IMR-90 (cell line): ENCODE measurements at regions not wholly inside any gene's neighbourhood (a gene's known extent, or its start where the extent isn't known, plus 50 kb on each side); places are given as distances from the start of the nearest gene placed in this dataset.

Experiments
- ATAC-seq: fragments of 200-7000 bp; cut with Tn5 transposase; 2 replicates; pipeline ENCODE4 v1.9.1; 2020; ENCODE audit warnings: low read depth, mild to moderate bottlenecking, moderate library complexity
- BruUV-seq: library from RNA; stranded (reverse); fragments of 400-500 nt; replicated peaks from 2 replicates; lab custom pipeline; 2021; lab: Mats Ljungman, UMichigan
- CTCF ChIA-PET: fragments of 300-600 bp; formaldehyde crosslinking; extraction: SDS; loops from one replicate; lab custom pipeline; 2021; ENCODE audit warnings: antibody characterized with exemption; lab: Yijun Ruan, JAX
- POLR2A ChIA-PET: fragments of 300-600 bp; sonication (Branson Sonifier 250); formaldehyde crosslinking; loops from one replicate; lab custom pipeline; 2022; ENCODE audit warnings: antibody characterized with exemption; ENCODE audit not compliant: unreplicated experiment; lab: Charles Lee
- DNase-seq: peaks from one replicate; pipeline ENCODE4 v3.0.0; 2013
- H2AFZ ChIP-seq: replicated peaks from 2 replicates; pipeline ENCODE3; 2013; ENCODE audit warnings: low read length, mild to moderate bottlenecking; ENCODE audit not compliant: poor library complexity
- H2AK5ac ChIP-seq: 2 replicates; pipeline ENCODE4 v1.6.1; 2013; ENCODE audit warnings: low read depth, low read length, inconsistent platforms
- H2AK9ac ChIP-seq: replicated peaks from 2 replicates; pipeline ENCODE3; 2013; ENCODE audit warnings: mild to moderate bottlenecking, low read depth, low read length, moderate library complexity; ENCODE audit not compliant: poor library complexity
- H2BK120ac ChIP-seq: 2 replicates; pipeline ENCODE4 v1.6.1; 2013; ENCODE audit warnings: low read depth, low read length, inconsistent platforms
- H2BK15ac ChIP-seq: 3 replicates; pipeline ENCODE4 v1.6.1; 2013; ENCODE audit warnings: low read depth, low read length, inconsistent platforms
- H2BK20ac ChIP-seq: 2 replicates; pipeline ENCODE4 v1.6.1; 2013; ENCODE audit warnings: low read depth, mild to moderate bottlenecking, inconsistent platforms, low read length, moderate library complexity
- H2BK5ac ChIP-seq: 2 replicates; pipeline ENCODE4 v1.6.1; 2013; ENCODE audit warnings: mild to moderate bottlenecking, low read depth, low read length, inconsistent platforms; ENCODE audit not compliant: poor library complexity, severe bottlenecking
- H3K14ac ChIP-seq: replicated peaks from 2 replicates; pipeline ENCODE4 v1.6.1; 2013; ENCODE audit warnings: low read depth, low read length, inconsistent platforms
- H3K18ac ChIP-seq: 2 replicates; pipeline ENCODE4 v1.6.1; 2013; ENCODE audit warnings: low read depth, low read length, control low read depth
- H3K23ac ChIP-seq: 2 replicates; pipeline ENCODE4 v1.6.1; 2013; ENCODE audit warnings: low read depth, low read length, inconsistent platforms
- H3K27ac ChIP-seq: 2 replicates; pipeline ENCODE4 v1.5.1; 2013; ENCODE audit warnings: mild to moderate bottlenecking, control low read depth, low read length; ENCODE audit not compliant: insufficient read depth
- H3K27me3 ChIP-seq: 2 replicates; pipeline ENCODE4 v1.6.1; 2013; ENCODE audit warnings: low read length; ENCODE audit not compliant: control insufficient read depth, insufficient read depth
- H3K36me3 ChIP-seq: 2 replicates; pipeline ENCODE4 v1.6.1; 2013; ENCODE audit warnings: low read length, mixed read lengths; ENCODE audit not compliant: control insufficient read depth, insufficient read depth
- H3K4ac ChIP-seq: 2 replicates; pipeline ENCODE4 v1.6.1; 2013; ENCODE audit warnings: low read depth, low read length, inconsistent platforms
- H3K4me1 ChIP-seq: 2 replicates; pipeline ENCODE4 v1.6.1; 2013; ENCODE audit warnings: low read length, mixed read lengths; ENCODE audit not compliant: control insufficient read depth, insufficient read depth
- H3K4me2 ChIP-seq: 2 replicates; pipeline ENCODE4 v1.6.1; 2013; ENCODE audit warnings: low read depth, mild to moderate bottlenecking, control low read depth, low read length, moderate library complexity
- H3K4me3 ChIP-seq: 2 replicates; pipeline ENCODE4 v1.5.1; 2013; ENCODE audit warnings: low read depth, mild to moderate bottlenecking, control low read depth, low read length, moderate library complexity; ENCODE audit not compliant: insufficient read depth
- H3K56ac ChIP-seq: 2 replicates; pipeline ENCODE4 v1.6.1; 2013; ENCODE audit warnings: low read length, inconsistent platforms; ENCODE audit not compliant: insufficient read depth; ENCODE audit errors: extremely low read depth
- H3K79me1 ChIP-seq, 2 experiments: 2 replicates each; pipeline ENCODE4 v1.6.1; 2013; ENCODE audit warnings: low read length in 2 of 2, inconsistent platforms in 1 of 2, low read depth in 1 of 2
- H3K9ac ChIP-seq: 2 replicates; pipeline ENCODE4 v1.6.1; 2013; ENCODE audit warnings: low read depth, low read length, control low read depth
- H3K9me1 ChIP-seq: 2 replicates; pipeline ENCODE4 v1.6.1; 2013; ENCODE audit warnings: low read length, inconsistent platforms; ENCODE audit not compliant: insufficient read depth
- H3K9me3 ChIP-seq: 2 replicates; pipeline ENCODE4 v1.6.1; 2013; ENCODE audit warnings: low read length; ENCODE audit not compliant: control insufficient read depth, insufficient read depth
- H4K20me1 ChIP-seq: 2 replicates; pipeline ENCODE4 v1.6.1; 2013; ENCODE audit warnings: low read length, inconsistent platforms; ENCODE audit not compliant: insufficient read depth
- H4K5ac ChIP-seq: 2 replicates; pipeline ENCODE4 v1.6.1; 2013; ENCODE audit warnings: mild to moderate bottlenecking, low read depth, low read length, control low read depth
- H4K8ac ChIP-seq, 2 experiments: 2 replicates each; pipeline ENCODE4 v1.6.1; 2013; ENCODE audit warnings: low read depth in 2 of 2, low read length in 2 of 2, control low read depth in 1 of 2, inconsistent platforms in 1 of 2
- H4K91ac ChIP-seq: 2 replicates; pipeline ENCODE4 v1.6.1; 2013; ENCODE audit warnings: low read depth, low read length, inconsistent platforms; ENCODE audit not compliant: insufficient read depth
- CEBPB ChIP-seq: IDR thresholded peaks from 2 replicates; pipeline ENCODE4 v1.6.1; 2012; ENCODE audit warnings: low read depth, low read length, improper control_type of control experiment
- FOS ChIP-seq: fragments of 150-350 bp; IDR thresholded peaks from 2 replicates; pipeline ENCODE4 v1.6.1; 2016; ENCODE audit warnings: low read depth, low read length
- NFE2L2 ChIP-seq: fragments of 150-350 bp; IDR thresholded peaks from 2 replicates; pipeline ENCODE4 v1.6.1; 2016; ENCODE audit warnings: low read depth, mild to moderate bottlenecking, low read length
- RAD21 ChIP-seq: IDR thresholded peaks from 2 replicates; pipeline ENCODE4 v1.6.1; 2012; ENCODE audit warnings: low read length, improper control_type of control experiment
- RCOR1 ChIP-seq: IDR thresholded peaks from 2 replicates; pipeline ENCODE4 v1.6.1; 2012; ENCODE audit warnings: mild to moderate bottlenecking, low read length, improper control_type of control experiment; ENCODE audit not compliant: insufficient replicate concordance
- RFX5 ChIP-seq: IDR thresholded peaks from 2 replicates; pipeline ENCODE4 v1.8.0; 2012; ENCODE audit warnings: low read depth, mild to moderate bottlenecking, low read length, moderate library complexity
- SMC3 ChIP-seq: fragments of 150-350 bp; IDR thresholded peaks from 2 replicates; pipeline ENCODE4 v1.6.1; 2016; ENCODE audit warnings: low read depth, mild to moderate bottlenecking, antibody characterized with exemption, low read length, moderate library complexity
- WGBS, 2 experiments: methylation state at CpG; one replicate each; pipeline versions ENCODE4 v1.1.5 to v1.1.7; 2013; ENCODE audit warnings: missing lambda C conversion rate in 2 of 2; ENCODE audit not compliant: insufficient read length in 1 of 2; ENCODE audit errors: extremely low coverage in 2 of 2; 5-methylcytosine and 5-hydroxymethylcytosine counted together
- dilution Hi-C: fragments of 300-500 bp; cut with HindIII; formaldehyde crosslinking; loops from one replicate; pipeline ENCODE4 v1.14.3; 2018; ENCODE audit warnings: low sequenced_read_pairs; ENCODE audit not compliant: unreplicated experiment
- in situ Hi-C: fragments of 300-500 bp; cut with MboI; formaldehyde crosslinking; loops from 3 replicates; pipeline ENCODE4 v1.14.3; 2019; ENCODE audit warnings: low sequenced_read_pairs, inconsistent platforms, mixed read lengths
- intact Hi-C: fragments of 100-400 bp; cut with micrococcal nuclease; formaldehyde crosslinking; loops from 2 replicates; pipeline ENCODE4 v1.10.0; 2022

GRCh38 chr2:47640356-47640755, 69.6 kb upstream of the KCNK12 start:
- H3K9me1 ChIP-seq, result no peaks in the 10 kb centered on the region
- no peak overlapping the region for H3K4me2 ChIP-seq
- H3K9ac ChIP-seq, result no peak overlapping the region
- peaks cover 23% of the 10 kb centered on the region for H3K27me3 ChIP-seq
- TF ChIP-seq NFE2L2 (no peak), RCOR1 (no peak), CEBPB (no peak), SMC3 (no peak), RAD21 (no peak), RFX5 (no peak), FOS (no peak)
- H4K20me1 ChIP-seq, result no peaks in the 10 kb centered on the region
- H3K4me3 ChIP-seq, result no peak overlapping the region
- no peak overlapping the region for H3K56ac ChIP-seq
- no peak overlapping the region for H2BK120ac ChIP-seq
- no peak overlapping the region for H2AK9ac ChIP-seq
- in situ Hi-C loops (no loop called here), intact Hi-C loops (no loop called here), dilution Hi-C loops (no loop called here)
- no TSS peak for BruUV-seq
- no peak for ATAC-seq
- DNase-seq, result no peak
- no peaks in the 10 kb centered on the region for H3K79me1 ChIP-seq
- no peak overlapping the region for H2BK5ac ChIP-seq
- H2BK20ac ChIP-seq, result no peak overlapping the region
- no peak overlapping the region for H2AFZ ChIP-seq
- no CpG with 5 or more reads among the region's 3 CpGs for WGBS, 2 experiments
- H3K4ac ChIP-seq, result no peak overlapping the region
- no peak overlapping the region for H3K27ac ChIP-seq
- no peak overlapping the region for H3K18ac ChIP-seq
- no peak overlapping the region for H3K14ac ChIP-seq
- H3K23ac ChIP-seq, result no peak overlapping the region
- H3K36me3 ChIP-seq, result no peaks in the 10 kb centered on the region
- H4K8ac ChIP-seq, result no peak overlapping the region
- no peak overlapping the region for H2AK5ac ChIP-seq
- no peak overlapping the region for H4K91ac ChIP-seq
- no peaks in the 10 kb centered on the region for H3K4me1 ChIP-seq
- H3K9me3 ChIP-seq, result no peaks in the 10 kb centered on the region
- ChIA-PET POLR2A (no interaction called here), CTCF (no interaction called here)
- no peak overlapping the region for H2BK15ac ChIP-seq
- H4K5ac ChIP-seq, result no peak overlapping the region
